GM19239 (cell line): ENCODE measurements at regions not wholly inside any gene's neighbourhood (a gene's known extent, or its start where the extent isn't known, plus 50 kb on each side); places are given as distances from the start of the nearest gene placed in this dataset.
"Not testable (repeated sequence)": the region's sequence is repeated elsewhere in the genome, so short reads cannot be mapped to it uniquely, and the experiment has no call there.

ENCODE experiments used
- DNase-seq: peaks from one replicate; pipeline ENCODE4 v3.0.0; 2011; ENCODE audit warnings: low spot score; ENCODE audit not compliant: insufficient read length
- FAIRE-seq: peaks from 2 replicates; lab custom pipeline; 2011; peaks lifted over from hg19 to GRCh38; lab: Jason Lieb, UNC

DNA sequence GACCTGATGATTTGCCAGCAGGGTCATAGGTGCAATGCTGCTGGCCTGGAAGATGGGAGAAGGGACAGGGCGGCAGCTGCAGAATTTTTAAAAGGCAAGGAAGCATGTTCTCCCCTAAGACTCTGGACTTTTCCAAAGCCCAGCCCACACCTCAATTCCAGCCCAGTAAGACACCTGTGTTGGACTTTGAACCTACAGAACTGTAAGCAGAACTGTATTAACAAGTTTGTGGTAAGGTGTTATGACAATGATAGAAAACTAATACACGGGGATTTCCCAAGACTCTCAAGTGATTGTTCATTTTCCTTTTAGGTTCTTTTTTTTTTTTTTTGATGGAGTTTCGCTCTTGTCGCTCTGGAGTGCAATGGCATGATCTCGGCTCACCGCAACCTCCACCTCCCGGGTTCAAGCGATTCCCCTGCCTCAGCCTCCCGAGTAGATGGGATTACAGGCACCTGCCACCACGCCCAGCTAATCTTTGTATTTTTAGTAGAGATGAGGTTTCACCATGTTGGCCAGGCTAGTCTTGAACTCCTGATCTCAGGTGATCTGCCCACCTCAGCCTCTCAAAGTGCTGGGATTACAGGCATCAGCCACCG lies 53.0 kb upstream of the CYP2D6 start:
- FAIRE-seq, result peak; percentile 52
- DNase-seq, result not testable (repeated sequence)

DNA sequence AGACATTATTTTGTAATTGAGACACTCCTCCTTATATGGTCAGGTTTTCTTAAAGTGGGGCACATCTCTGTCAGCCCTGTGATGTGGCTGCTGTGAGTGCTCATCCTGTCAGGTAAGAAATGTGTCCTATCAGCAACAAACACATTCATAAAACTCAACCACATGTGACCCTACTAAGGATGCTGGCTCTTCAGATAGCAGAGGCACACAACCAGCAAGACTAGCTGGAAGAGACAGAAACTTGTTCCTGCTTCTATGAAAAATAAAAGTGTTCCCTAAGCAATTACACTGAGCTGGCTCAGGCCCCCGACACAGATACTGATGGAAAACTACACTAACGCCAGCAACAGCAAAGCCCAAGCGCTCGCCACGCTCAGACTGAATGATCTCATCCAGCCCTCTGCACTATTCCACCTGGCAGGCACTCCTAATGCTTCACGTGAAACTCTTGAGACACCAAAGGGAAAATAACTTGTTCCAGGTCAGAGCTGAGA lies 49.8 kb upstream of the CYP2D6 start:
- FAIRE-seq, result peak; percentile 48

More for the DNA sequence above, 49.8 kb upstream of the CYP2D6 start:
- DNase-seq, result no peak
